GM21515 (cell line): ENCODE measurements at regions not wholly inside any gene's neighbourhood (a gene's known extent, or its start where the extent isn't known, plus 50 kb on each side); places are given as distances from the start of the nearest gene placed in this dataset.
A peak's percentile ranks its signal among the peaks of the same experiment; 100 is the strongest.
"Not testable (repeated sequence)": the region's sequence is repeated elsewhere in the genome, so short reads cannot be mapped to it uniquely, and the experiment has no call there.

Experiments
- ATAC-seq: cut with Tn5 transposase; IDR thresholded peaks from one replicate; pipeline ENCODE4 v1.9.1; 2021; ENCODE audit not compliant: unreplicated experiment

GRCh38 chr2:58769111-58769863 lies 528.2 kb upstream of the FANCL start:
- ATAC-seq, result no peak

- no peak for ATAC-seq
Measured at GRCh38 chr2:58768715-58769080, 527.6 kb upstream of the FANCL start.

- no peak for ATAC-seq
Measured at GRCh38 chr2:58767828-58768714, 526.9 kb upstream of the FANCL start.

GRCh38 chr2:58764338-58765104 lies 523.4 kb upstream of the FANCL start:
- no peak for ATAC-seq

- ATAC-seq, result peak; percentile 81
Measured at GRCh38 chr2:58762176-58762781, 521.2 kb upstream of the FANCL start.

DNA sequence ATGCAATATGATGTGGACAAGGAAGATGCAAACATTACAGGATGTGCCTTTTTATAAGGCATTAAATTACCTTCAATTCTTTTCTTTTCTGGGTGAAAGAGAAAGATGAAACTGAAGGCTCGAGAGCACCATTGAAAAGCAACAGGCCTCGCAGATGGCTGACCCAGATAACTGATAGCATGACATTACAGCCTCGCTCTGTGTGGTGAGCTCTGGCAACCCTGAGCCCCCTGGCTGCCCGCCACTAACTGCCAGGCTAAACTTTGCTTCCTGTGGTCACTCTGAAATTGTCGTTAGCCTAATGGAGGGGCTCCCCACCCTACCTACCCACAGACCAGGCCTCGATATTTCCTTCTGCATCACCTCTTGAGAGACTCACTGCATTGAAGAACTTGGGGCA lies 516.8 kb upstream of the FANCL start:
- ATAC-seq, result no peak

DNA sequence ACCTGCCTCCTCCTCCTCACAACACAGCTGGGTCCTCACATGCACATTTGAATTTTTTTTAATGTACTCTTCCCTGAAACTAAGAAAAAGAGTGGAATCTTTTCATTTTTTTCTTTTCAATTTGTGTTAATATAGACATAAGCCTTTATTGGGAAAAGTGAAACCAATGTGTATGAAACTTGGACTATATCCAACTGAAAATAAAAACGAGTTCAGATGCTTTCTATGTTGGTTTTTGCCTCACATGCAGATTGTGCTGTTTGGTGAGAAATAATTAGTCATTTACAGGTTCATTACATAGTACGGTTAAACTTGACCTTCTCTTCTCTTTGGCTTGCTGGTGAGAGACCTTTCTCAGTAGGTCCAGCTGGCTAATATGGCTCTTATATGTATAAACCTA lies 515.2 kb upstream of the FANCL start:
- no peak for ATAC-seq

DNA sequence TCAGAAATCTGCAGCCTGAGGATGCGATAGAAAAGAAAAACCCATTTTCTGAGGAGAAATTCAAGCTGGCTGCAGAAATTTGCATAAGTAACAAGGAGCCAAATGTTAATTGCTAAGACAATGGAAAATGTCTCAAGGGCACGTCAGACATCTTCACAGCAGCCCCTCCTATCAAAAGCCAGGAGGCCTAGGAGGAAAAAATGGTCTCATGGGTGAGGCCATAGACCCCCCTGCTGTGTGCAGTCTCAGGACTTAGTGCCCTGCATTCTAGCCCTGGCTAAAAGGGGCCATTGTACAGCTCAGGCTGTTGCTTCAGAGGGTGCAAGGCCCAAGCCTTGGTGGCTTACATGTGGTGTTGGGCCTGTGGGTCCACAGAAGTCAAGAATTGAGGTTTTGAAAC lies 511.4 kb upstream of the FANCL start:
- not testable (repeated sequence) for ATAC-seq

- not testable (repeated sequence) for ATAC-seq
Measured at GRCh38 chr2:58751676-58752075, 510.6 kb upstream of the FANCL start.

DNA sequence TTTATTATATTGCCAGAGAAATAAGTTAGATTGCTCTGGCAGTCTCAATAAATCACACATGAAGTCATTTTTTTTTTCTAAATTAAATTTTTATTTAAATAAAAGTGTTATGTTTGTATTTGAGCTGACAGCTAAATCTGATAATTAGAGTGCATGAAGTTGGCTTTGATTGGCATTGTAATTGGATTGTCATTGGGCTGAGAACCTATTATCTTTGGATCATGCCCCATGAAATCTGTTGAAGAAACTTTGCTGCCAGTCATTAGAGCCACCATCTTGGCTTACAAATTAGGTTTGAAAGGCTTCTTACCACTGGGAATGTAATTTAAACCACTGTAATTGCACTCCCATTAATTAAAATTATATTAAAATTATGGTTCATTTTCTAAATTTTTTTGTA lies 507.9 kb upstream of the FANCL start:
- ATAC-seq, result no peak

DNA sequence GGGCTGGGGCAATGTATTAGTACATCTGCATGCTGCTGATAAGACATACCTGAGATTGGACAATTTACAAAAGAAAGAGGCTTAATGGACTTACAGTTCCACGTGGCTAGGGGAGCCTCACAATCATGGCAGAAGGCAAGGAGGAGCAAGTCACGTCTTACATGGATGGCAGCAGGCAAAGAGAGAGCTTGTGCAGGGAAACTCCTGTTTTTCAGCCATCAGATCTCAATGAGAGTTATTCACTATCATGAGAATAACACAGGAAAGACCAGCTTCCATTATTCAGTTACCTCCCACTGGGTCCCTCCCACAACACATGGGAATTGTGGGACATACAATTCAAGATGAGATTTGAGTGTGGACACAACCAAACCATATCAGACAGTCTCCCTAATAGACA lies 504.2 kb upstream of the FANCL start:
- ATAC-seq, result not testable (repeated sequence)

GRCh38 chr2:58740426-58740825 lies 499.3 kb upstream of the FANCL start:
- no peak for ATAC-seq

DNA sequence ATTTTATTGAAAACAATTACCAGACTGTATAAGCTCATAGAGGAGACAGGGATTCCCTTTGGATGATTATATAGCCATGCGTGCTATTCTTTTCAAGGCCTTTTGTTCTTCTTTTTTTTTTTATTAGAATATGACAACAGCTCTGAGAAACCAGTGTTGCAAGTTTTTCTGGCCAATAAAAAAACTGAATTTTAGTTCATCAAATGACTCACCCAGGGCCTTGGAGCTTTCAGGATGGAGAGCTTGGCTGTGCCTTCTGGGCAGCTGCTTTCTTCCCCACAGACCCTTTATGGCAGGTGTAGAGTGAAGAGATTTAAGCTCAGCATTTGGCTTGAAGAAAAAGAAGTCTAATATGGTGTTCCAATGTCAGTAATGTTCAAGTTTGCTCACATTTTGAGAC lies 497.9 kb upstream of the FANCL start:
- ATAC-seq, result no peak

DNA sequence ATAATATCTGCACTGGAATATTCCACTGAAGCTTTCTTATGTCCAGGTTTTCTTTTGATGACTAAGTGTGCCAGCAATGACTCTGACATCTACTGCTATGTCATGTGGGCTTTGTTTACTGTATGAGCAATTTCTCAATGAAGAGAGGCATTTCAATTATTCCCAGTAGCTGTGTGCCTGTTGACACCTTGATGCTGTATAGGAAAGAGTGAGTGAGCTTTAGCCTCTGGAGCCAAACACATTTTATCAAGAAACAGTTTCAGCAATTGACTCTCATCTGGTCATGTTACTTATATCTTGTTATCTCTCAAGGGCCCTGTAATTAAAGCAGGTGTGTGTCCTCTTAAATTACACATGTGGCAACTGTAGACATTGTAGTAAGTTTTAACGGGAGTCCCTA lies 493.2 kb upstream of the FANCL start:
- no peak for ATAC-seq

GRCh38 chr2:58732999-58733398 lies 491.9 kb upstream of the FANCL start:
- no peak for ATAC-seq

DNA sequence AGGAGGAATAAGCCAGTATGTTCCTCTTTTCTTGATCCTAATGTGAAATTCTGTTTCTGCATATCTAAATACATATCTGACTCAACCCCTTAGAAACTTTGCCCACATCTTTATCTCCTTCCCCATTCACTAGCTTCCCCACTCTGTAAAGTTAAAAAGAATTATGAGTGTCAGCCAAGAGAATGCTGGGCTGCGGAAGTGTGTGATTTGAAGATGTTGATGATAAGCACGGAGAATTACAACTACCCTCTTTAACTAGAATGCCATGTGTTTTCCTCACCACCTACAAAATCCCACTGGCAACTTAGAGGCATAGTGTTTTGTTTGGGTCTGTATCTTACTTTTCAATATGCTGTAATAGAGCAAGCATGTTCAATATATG lies 490.4 kb upstream of the FANCL start:
- no peak for ATAC-seq

- no peak for ATAC-seq
Measured at GRCh38 chr2:58730764-58731487, 489.8 kb upstream of the FANCL start.

DNA sequence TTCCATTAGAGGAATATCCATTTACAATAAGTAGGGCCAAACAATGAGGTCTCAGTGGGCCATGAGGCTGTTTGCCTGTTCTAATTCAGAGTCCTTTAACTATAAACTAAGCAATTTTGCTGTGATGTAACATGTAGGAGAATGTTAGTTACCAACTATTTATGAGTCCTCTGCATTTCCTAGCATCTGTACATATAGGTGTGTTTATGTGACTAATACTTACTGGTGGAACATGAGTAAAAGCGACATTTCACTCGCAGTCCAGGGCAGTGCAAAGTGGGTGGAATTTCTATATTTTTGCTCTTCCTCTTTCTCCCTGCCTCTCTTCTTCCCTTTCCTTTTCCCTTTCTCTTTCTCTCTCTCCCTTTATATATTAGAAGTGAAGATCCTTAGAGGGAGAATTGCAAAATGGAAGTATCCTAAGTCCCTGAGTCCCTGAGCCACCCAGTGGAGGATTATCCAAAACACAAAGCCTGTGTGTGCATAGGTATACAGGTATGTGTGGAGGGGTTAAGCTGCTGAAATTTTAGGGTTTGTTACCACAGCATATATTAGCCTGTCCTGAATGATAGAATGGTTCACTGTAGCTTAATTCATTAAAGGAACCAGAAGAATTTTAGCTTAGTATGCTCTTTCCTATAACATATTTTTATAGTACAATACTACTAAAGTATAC lies 487.0 kb upstream of the FANCL start:
- no peak for ATAC-seq

DNA sequence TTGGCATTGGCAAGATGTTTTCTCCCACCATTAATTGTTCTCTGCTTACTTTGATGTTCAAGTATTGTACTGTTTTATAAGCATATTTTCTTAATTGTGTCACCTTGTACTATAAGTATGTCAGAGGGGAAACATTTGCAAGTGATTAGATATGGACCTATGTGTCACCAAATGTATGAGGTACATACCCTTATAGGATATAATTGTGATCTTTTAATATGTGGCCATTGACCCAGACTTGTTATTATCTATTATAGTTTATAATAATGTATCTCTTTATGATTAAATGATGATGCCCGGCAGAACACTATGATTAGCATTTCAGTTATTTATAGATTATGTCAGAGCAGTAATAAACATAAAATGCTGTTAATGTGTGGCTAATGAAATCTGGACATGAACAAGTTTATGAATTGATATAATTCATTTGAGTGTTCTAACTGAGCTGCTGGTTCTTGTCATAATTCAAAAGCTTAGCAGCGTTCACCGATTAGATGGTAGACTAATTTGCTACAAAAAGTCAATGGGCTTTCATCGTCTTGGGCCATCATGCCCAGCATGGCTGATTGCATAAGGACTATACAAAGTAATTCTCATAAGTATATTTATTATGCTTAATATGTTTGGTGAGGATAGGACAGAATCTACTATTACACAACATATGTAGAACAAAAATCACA lies 480.9 kb upstream of the FANCL start:
- no peak for ATAC-seq
